ENCODE measurements at regions not wholly inside any gene's neighbourhood (a gene's known extent, or its start where the extent isn't known, plus 50 kb on each side); places are given as distances from the start of the nearest gene placed in this dataset.

DNA sequence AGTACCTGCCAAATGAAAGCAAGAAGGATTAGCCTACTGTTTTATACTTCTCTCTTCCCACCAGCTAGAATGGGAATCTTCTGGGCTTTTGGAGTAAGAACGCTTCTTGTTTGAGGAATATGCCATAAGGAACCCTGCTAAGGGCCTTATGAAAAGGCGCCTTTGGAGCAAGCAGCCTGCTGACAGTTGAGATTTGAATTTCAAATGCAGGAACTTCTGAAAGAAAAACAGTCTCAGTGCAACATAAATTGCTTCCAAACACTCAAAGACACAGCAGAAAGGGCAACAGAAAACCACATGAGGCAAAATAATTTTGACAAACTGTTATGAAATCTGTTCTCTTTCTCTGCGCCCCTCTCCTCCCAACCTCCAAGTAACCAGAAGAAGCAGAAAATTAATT is 149.4 kb upstream of the B3GAT2 start:
- TF ChIP-seq EZH2phosphoT487 (IDR thresholded peaks at IDR 0.05; ENCODE audit: borderline replicate concordance, low read length) (no peak), EZH2 (IDR thresholded peaks at IDR 0.05; ENCODE audit: low read length, unreplicated experiment) (no peak)
- TF ChIP-seq, protein P1, sequence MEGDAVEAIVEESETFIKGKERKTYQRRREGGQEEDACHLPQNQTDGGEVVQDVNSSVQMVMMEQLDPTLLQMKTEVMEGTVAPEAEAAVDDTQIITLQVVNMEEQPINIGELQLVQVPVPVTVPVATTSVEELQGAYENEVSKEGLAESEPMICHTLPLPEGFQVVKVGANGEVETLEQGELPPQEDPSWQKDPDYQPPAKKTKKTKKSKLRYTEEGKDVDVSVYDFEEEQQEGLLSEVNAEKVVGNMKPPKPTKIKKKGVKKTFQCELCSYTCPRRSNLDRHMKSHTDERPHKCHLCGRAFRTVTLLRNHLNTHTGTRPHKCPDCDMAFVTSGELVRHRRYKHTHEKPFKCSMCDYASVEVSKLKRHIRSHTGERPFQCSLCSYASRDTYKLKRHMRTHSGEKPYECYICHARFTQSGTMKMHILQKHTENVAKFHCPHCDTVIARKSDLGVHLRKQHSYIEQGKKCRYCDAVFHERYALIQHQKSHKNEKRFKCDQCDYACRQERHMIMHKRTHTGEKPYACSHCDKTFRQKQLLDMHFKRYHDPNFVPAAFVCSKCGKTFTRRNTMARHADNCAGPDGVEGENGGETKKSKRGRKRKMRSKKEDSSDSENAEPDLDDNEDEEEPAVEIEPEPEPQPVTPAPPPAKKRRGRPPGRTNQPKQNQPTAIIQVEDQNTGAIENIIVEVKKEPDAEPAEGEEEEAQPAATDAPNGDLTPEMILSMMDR (conservative IDR thresholded peaks at IDR 0.05; ENCODE audit: low read depth, low read length), result no peak
- ChIA-PET POLR2A (ENCODE audit: unreplicated experiment) (no interaction called here), CTCF (no interaction called here)
- Histone ChIP-seq H3F3A (ENCODE audit: low read length, unreplicated experiment) (no peaks in the 10 kb centered on the region), H2AFZ (ENCODE audit: low read length) (no peak overlapping the region), H3K9me3 (ENCODE audit: low read length) (no peaks in the 10 kb centered on the region), H3K36me3 (ENCODE audit: low read depth, low read length) (no peaks in the 10 kb centered on the region), H3K4me2 (ENCODE audit: low read length) (no peak overlapping the region), H3K27ac (ENCODE audit: low read length) (no peak overlapping the region), H3K79me2 (ENCODE audit: low read length) (no peaks in the 10 kb centered on the region), H3K27me3 (ENCODE audit: low read length) (peaks cover 10% of the 10 kb centered on the region; the same call in 1 of the 2 replicates), H3K9me2 (replicated peaks; ENCODE audit: low read length) (no peaks in the 10 kb centered on the region), H3K9ac (ENCODE audit: low read length) (no peak overlapping the region), H4K20me1 (ENCODE audit: low read length) (no peaks in the 10 kb centered on the region), H3K4me1 (ENCODE audit: insufficient read depth, low read length) (no peaks in the 10 kb centered on the region), H3K4me3 (ENCODE audit: low read length) (no peak overlapping the region)
- intact Hi-C loops (cut with micrococcal nuclease), result no loop called here
- BruUV-seq (replicated peaks), result no TSS peak
- ATAC-seq, result no peak
- no peak for DNase-seq

- intact Hi-C loops (cut with micrococcal nuclease), result no loop called here
- Histone ChIP-seq H3K9ac (ENCODE audit: low read length) (no peak overlapping the region), H3K4me3 (ENCODE audit: low read length) (no peak overlapping the region), H3K4me1 (ENCODE audit: insufficient read depth, low read length) (no peaks in the 10 kb centered on the region), H4K20me1 (ENCODE audit: low read length) (no peaks in the 10 kb centered on the region), H3K9me3 (ENCODE audit: low read length) (no peaks in the 10 kb centered on the region), H3K36me3 (ENCODE audit: low read depth, low read length) (no peaks in the 10 kb centered on the region), H3K79me2 (ENCODE audit: low read length) (no peaks in the 10 kb centered on the region), H3K9me2 (replicated peaks; ENCODE audit: low read length) (no peaks in the 10 kb centered on the region), H3K27me3 (ENCODE audit: low read length) (peaks cover 18% of the 10 kb centered on the region), H3K27ac (ENCODE audit: low read length) (no peak overlapping the region), H2AFZ (ENCODE audit: low read length) (no peak overlapping the region), H3F3A (ENCODE audit: low read length, unreplicated experiment) (no peaks in the 10 kb centered on the region), H3K4me2 (ENCODE audit: low read length) (no peak overlapping the region)
- ATAC-seq (no peak), DNase-seq (no peak)
- no TSS peak for BruUV-seq (replicated peaks)
- TF ChIP-seq, protein P1 (conservative IDR thresholded peaks at IDR 0.05; ENCODE audit: low read depth, low read length), result no peak
- TF ChIP-seq EZH2phosphoT487 (IDR thresholded peaks at IDR 0.05; ENCODE audit: borderline replicate concordance, low read length) (no peak), EZH2 (IDR thresholded peaks at IDR 0.05; ENCODE audit: low read length, unreplicated experiment) (no peak)
- POLR2A ChIA-PET (ENCODE audit: unreplicated experiment), result interaction anchor here (0.6 kb wide), 1 partner anchor 456 kb away, joined by 4 read pairs; no protein-coding TSS in a partner anchor
- CTCF ChIA-PET, result no interaction called here
These were observed 151.1 kb upstream of the B3GAT2 start for GRCh38 chr6:71107911-71108420.

- no peaks in the 10 kb centered on the region for H3F3A ChIP-seq (ENCODE audit: low read length, unreplicated experiment)
- H2AFZ ChIP-seq (ENCODE audit: low read length), result no peak overlapping the region
- POLR2A ChIA-PET (ENCODE audit: unreplicated experiment), result no interaction called here
- H3K27me3 ChIP-seq (ENCODE audit: low read length), result peaks cover 17% of the 10 kb centered on the region
- H3K9ac ChIP-seq (ENCODE audit: low read length), result no peak overlapping the region
- H4K20me1 ChIP-seq (ENCODE audit: low read length), result no peaks in the 10 kb centered on the region
- no peak overlapping the region for H3K4me3 ChIP-seq (ENCODE audit: low read length)
- no peaks in the 10 kb centered on the region for H3K79me2 ChIP-seq (ENCODE audit: low read length)
- no peak for DNase-seq
- no TSS peak for BruUV-seq (replicated peaks)
- H3K9me2 ChIP-seq (replicated peaks; ENCODE audit: low read length), result no peaks in the 10 kb centered on the region
- CTCF ChIA-PET, result no interaction called here
- H3K4me1 ChIP-seq (ENCODE audit: insufficient read depth, low read length), result no peaks in the 10 kb centered on the region
- intact Hi-C loops (cut with micrococcal nuclease), result no loop called here
- no peak for ATAC-seq
- H3K36me3 ChIP-seq (ENCODE audit: low read depth, low read length), result no peaks in the 10 kb centered on the region
- H3K9me3 ChIP-seq (ENCODE audit: low read length), result no peaks in the 10 kb centered on the region
- H3K27ac ChIP-seq (ENCODE audit: low read length), result no peak overlapping the region
- TF ChIP-seq EZH2 (IDR thresholded peaks at IDR 0.05; ENCODE audit: low read length, unreplicated experiment), result no peak
- H3K4me2 ChIP-seq (ENCODE audit: low read length), result no peak overlapping the region
These were observed 157.7 kb upstream of the B3GAT2 start for GRCh38 chr6:71114544-71114943.
